MM.1S (cell line): ENCODE measurements at regions not wholly inside any gene's neighbourhood (a gene's known extent, or its start where the extent isn't known, plus 50 kb on each side); places are given as distances from the start of the nearest gene placed in this dataset.

Experiments used
- DNase-seq: peaks from one replicate; pipeline ENCODE4 v3.0.0-alpha.2; 2015
- H2AFZ ChIP-seq: fragments of 300-600 bp; sonication (generic); 2 replicates; pipeline ENCODE4 v1.6.0; 2016; ENCODE audit warnings: antibody characterized with exemption, low read length
- H3F3A ChIP-seq: fragments of 300-600 bp; sonication (generic); 2 replicates; pipeline ENCODE4 v1.6.1; 2016; ENCODE audit warnings: mild to moderate bottlenecking, antibody characterized with exemption, low read length, moderate library complexity, mixed read lengths; ENCODE audit not compliant: insufficient read depth
- H3K27ac ChIP-seq: fragments of 300-600 bp; sonication (generic); 2 replicates; pipeline ENCODE4 v1.5.1; 2016; ENCODE audit warnings: mild to moderate bottlenecking, low read length
- H3K27me3 ChIP-seq: fragments of 300-600 bp; sonication (generic); replicated peaks from 2 replicates; pipeline ENCODE4 v1.6.0; 2016; ENCODE audit warnings: low read length; ENCODE audit not compliant: insufficient read depth
- H3K36me3 ChIP-seq: fragments of 300-600 bp; sonication (generic); replicated peaks from 2 replicates; pipeline ENCODE4 v1.6.1; 2016; ENCODE audit warnings: mild to moderate bottlenecking, low read length, mixed read lengths; ENCODE audit not compliant: insufficient read depth
- H3K4me1 ChIP-seq: fragments of 300-600 bp; sonication (generic); 2 replicates; pipeline ENCODE4 v1.6.1; 2016; ENCODE audit warnings: low read length, mixed read lengths
- H3K4me2 ChIP-seq: fragments of 300-600 bp; sonication (generic); 2 replicates; pipeline ENCODE4 v1.6.0; 2016; ENCODE audit warnings: low read depth, low read length
- H3K4me3 ChIP-seq: fragments of 300-600 bp; sonication (generic); 2 replicates; pipeline ENCODE4 v1.5.1; 2016; ENCODE audit warnings: low read length, mixed read lengths
- H3K79me2 ChIP-seq: fragments of 300-600 bp; sonication (generic); 2 replicates; pipeline ENCODE4 v1.6.1; 2016; ENCODE audit warnings: mixed run types, low read length, mixed read lengths
- H3K9ac ChIP-seq: fragments of 300-600 bp; sonication (generic); 2 replicates; pipeline ENCODE4 v1.6.1; 2016; ENCODE audit warnings: low read length, mixed read lengths
- H3K9me2 ChIP-seq: fragments of 300-600 bp; sonication (generic); replicated peaks from 2 replicates; pipeline ENCODE4 v1.6.1; 2016; ENCODE audit warnings: mild to moderate bottlenecking, low read length, mixed read lengths; ENCODE audit not compliant: insufficient read depth
- H3K9me3 ChIP-seq: fragments of 300-600 bp; sonication (generic); replicated peaks from 2 replicates; pipeline ENCODE4 v1.6.1; 2016; ENCODE audit warnings: mild to moderate bottlenecking, low read length, mixed read lengths; ENCODE audit not compliant: insufficient read depth
- H4K20me1 ChIP-seq: fragments of 300-600 bp; sonication (generic); 2 replicates; pipeline ENCODE4 v1.6.1; 2016; ENCODE audit warnings: mild to moderate bottlenecking, low read length, moderate library complexity, mixed read lengths; ENCODE audit not compliant: insufficient read depth
- EZH2 ChIP-seq: fragments of 300-600 bp; sonication (generic); optimal IDR thresholded peaks from 2 replicates; pipeline ENCODE3; 2017; ENCODE audit warnings: low read depth, mild to moderate bottlenecking, antibody characterized with exemption, low read length, mixed read lengths
- EZH2phosphoT487 ChIP-seq: fragments of 300-600 bp; sonication (generic); IDR thresholded peaks from 2 replicates; pipeline ENCODE4 v1.6.1; 2018; ENCODE audit warnings: antibody characterized with exemption, low read length
- TF ChIP-seq, protein P1 (sequence below): fragments of 300-600 bp; sonication (generic); IDR thresholded peaks from 2 replicates; pipeline ENCODE4 v1.5.1; 2016; ENCODE audit warnings: antibody characterized with exemption, low read length, mixed read lengths

DNA sequence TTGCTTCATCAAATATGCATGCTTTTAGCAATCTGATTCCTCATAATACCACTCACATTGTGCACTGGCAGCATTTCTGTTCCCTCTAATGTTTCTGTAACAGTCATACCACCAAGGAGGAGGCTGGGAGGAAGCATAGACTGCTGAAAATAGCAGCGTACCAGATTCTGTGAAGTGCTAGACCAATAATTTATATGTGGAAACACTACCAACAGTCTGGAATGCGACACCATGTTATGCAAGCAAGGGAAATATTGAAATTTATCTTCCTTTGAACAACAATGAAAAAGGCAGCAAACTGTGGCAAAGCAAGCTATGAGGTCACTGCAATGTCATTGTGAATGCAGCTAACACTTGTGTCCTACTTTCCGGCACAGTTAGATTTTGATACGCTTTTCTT lies 1388.0 kb downstream of the EFNB2 start:
- Histone ChIP-seq H3K27ac (no peak overlapping the region), H4K20me1 (no peaks in the 10 kb centered on the region), H3K9me2 (no peaks in the 10 kb centered on the region), H3K79me2 (no peaks in the 10 kb centered on the region), H3K4me2 (no peak overlapping the region), H3K36me3 (no peaks in the 10 kb centered on the region), H3K27me3 (no peaks in the 10 kb centered on the region), H2AFZ (no peak overlapping the region), H3K4me1 (no peaks in the 10 kb centered on the region), H3F3A (no peaks in the 10 kb centered on the region), H3K9me3 (no peaks in the 10 kb centered on the region), H3K4me3 (no peak overlapping the region), H3K9ac (no peak overlapping the region)
- no peak for TF ChIP-seq EZH2phosphoT487
- no peak for TF ChIP-seq EZH2
- no peak for DNase-seq

DNA sequence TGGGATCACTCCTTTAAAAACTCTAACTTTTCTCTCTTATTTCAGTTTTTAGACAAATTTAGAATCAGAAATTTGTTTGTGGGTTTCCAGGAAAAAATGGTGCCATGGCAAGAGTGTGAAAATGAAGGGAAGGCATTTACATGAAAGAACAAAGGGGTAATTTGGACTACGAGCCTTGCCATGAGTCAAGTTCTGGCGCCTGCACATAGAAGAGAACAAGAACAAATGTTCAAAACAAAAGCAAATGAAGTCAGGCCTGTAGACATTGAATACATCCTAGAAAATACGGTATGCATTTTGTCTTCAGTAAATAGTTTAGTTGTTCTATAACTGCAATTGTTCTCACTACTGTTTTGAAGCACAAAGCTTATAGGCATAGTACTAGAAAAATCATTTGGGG lies 1390.5 kb downstream of the EFNB2 start:
- DNase-seq = no peak
- no peaks in the 10 kb centered on the region for H3K9me2 ChIP-seq
- no peaks in the 10 kb centered on the region for H3K79me2 ChIP-seq
- H3K9me3 ChIP-seq = no peaks in the 10 kb centered on the region
- H4K20me1 ChIP-seq = no peaks in the 10 kb centered on the region
- no peak overlapping the region for H3K4me2 ChIP-seq
- H3K9ac ChIP-seq = no peak overlapping the region
- peaks cover 5% of the 10 kb centered on the region; the same call in 1 of the 2 replicates for H3F3A ChIP-seq
- no peak overlapping the region for H3K4me3 ChIP-seq
- TF ChIP-seq EZH2phosphoT487 (no peak), EZH2 (no peak)
- TF ChIP-seq, protein P1, sequence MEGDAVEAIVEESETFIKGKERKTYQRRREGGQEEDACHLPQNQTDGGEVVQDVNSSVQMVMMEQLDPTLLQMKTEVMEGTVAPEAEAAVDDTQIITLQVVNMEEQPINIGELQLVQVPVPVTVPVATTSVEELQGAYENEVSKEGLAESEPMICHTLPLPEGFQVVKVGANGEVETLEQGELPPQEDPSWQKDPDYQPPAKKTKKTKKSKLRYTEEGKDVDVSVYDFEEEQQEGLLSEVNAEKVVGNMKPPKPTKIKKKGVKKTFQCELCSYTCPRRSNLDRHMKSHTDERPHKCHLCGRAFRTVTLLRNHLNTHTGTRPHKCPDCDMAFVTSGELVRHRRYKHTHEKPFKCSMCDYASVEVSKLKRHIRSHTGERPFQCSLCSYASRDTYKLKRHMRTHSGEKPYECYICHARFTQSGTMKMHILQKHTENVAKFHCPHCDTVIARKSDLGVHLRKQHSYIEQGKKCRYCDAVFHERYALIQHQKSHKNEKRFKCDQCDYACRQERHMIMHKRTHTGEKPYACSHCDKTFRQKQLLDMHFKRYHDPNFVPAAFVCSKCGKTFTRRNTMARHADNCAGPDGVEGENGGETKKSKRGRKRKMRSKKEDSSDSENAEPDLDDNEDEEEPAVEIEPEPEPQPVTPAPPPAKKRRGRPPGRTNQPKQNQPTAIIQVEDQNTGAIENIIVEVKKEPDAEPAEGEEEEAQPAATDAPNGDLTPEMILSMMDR = no peak
- no peaks in the 10 kb centered on the region for H3K27me3 ChIP-seq
- 0 out of 2 replicates have a peak, but pooled peaks cover 8% of the 10 kb centered on the region for H3K4me1 ChIP-seq
- no peak overlapping the region for H3K27ac ChIP-seq
- no peaks in the 10 kb centered on the region for H3K36me3 ChIP-seq
- no peak overlapping the region for H2AFZ ChIP-seq

DNA sequence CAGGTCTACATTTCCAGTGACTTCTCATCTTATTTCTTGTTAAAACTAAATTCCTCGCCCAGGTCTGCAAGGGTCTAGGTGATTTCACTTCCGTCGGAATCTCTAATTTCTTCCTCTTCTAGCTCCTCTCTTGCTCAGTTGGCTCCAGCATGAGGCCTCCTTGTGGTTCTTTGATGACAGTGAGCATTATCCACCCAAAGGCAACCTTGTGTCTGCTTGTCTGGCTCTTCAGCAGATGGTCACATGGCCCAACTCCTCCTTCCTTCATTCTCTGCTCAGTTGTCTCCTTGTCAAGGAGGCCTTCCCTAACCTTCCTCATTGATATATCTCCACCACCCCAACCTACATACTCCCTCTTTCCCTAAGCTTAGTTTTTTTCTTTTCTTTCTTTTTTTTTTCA lies 1391.4 kb downstream of the EFNB2 start:
- no peaks in the 10 kb centered on the region for H3K9me2 ChIP-seq
- no peak overlapping the region for H3K9ac ChIP-seq
- 0 out of 2 replicates have a peak, but pooled peaks cover 8% of the 10 kb centered on the region for H3K4me1 ChIP-seq
- DNase-seq = no peak
- no peaks in the 10 kb centered on the region for H3K27me3 ChIP-seq
- H3K36me3 ChIP-seq = no peaks in the 10 kb centered on the region
- H3K79me2 ChIP-seq = no peaks in the 10 kb centered on the region
- no peak overlapping the region for H3K4me3 ChIP-seq
- no peak overlapping the region for H3K4me2 ChIP-seq
- TF ChIP-seq, protein P1 = no peak
- no peak for TF ChIP-seq EZH2phosphoT487
- no peak for TF ChIP-seq EZH2
- peaks cover 14% of the 10 kb centered on the region for H3F3A ChIP-seq
- H4K20me1 ChIP-seq = no peaks in the 10 kb centered on the region
- H3K9me3 ChIP-seq = no peaks in the 10 kb centered on the region
- H2AFZ ChIP-seq = no peak overlapping the region
- H3K27ac ChIP-seq = no peak overlapping the region

DNA sequence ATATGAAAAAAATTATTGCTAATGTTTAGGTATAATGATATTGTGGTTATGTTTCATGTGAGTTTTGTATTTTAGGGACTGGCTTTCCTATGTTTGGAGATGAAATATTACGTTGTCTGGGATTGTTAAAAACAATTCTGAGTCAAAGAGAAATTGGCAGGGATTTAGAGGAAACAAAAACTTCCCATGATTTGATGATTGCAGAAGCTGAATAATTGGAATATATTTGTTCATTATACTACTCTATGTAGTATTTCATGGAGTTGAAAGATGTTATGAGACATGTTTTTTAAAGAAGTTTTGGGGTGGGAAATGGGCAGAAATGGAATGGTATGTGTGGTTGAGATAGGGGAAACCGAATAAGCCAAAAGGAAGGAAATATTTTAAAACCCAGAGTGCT lies 1392.9 kb downstream of the EFNB2 start:
- H3K9me2 ChIP-seq = no peaks in the 10 kb centered on the region

More for the DNA sequence above, 1392.9 kb downstream of the EFNB2 start:
- no peaks in the 10 kb centered on the region for H3K27me3 ChIP-seq
- no peaks in the 10 kb centered on the region for H3K36me3 ChIP-seq
- DNase-seq = no peak
- 0 out of 2 replicates have a peak, but pooled peaks cover 8% of the 10 kb centered on the region for H3K4me1 ChIP-seq
- H3F3A ChIP-seq = peaks cover 17% of the 10 kb centered on the region
- TF ChIP-seq, protein P1 = no peak
- TF ChIP-seq EZH2 (no peak), EZH2phosphoT487 (no peak)
- H3K4me2 ChIP-seq = no peak overlapping the region
- no peaks in the 10 kb centered on the region for H3K9me3 ChIP-seq
- no peak overlapping the region for H3K27ac ChIP-seq
- H2AFZ ChIP-seq = no peak overlapping the region
- no peak overlapping the region for H3K4me3 ChIP-seq
- H3K79me2 ChIP-seq = no peaks in the 10 kb centered on the region
- no peak overlapping the region for H3K9ac ChIP-seq
- no peaks in the 10 kb centered on the region for H4K20me1 ChIP-seq
